K562 (cell line): ENCODE measurements at regions not wholly inside any gene's neighbourhood (a gene's known extent, or its start where the extent isn't known, plus 50 kb on each side); places are given as distances from the start of the nearest gene placed in this dataset.

Source experiments
- ATAC-seq: fragments of 200-7000 bp; cut with Tn5 transposase; 3 replicates; pipeline ENCODE4 v1.9.1; 2020; ENCODE audit warnings: moderate library complexity
- BruUV-seq: library from RNA; stranded (reverse); fragments of 400-500 nt; replicated peaks from 2 replicates; lab custom pipeline; 2021; lab: Mats Ljungman, UMichigan
- CTCF ChIA-PET: fragments of 300-600 bp; formaldehyde crosslinking; extraction: SDS; loops from one replicate; lab custom pipeline; 2021; ENCODE audit warnings: low intra/inter-chr PET ratio; lab: Yijun Ruan, JAX
- POLR2A ChIA-PET: fragments of 300-600, 350-650 bp; sonication (Branson Sonifier 250); formaldehyde crosslinking; extraction: SDS; loops from one replicate; lab custom pipeline; 2021; ENCODE audit warnings: antibody characterized with exemption, inconsistent platforms; lab: Yijun Ruan, JAX
- DNase-seq, 4 experiments: peaks; one replicate each; pipeline versions ENCODE4 v3.0.0 to v3.0.0-alpha.2; 2011 to 2018; ENCODE audit warnings: low spot score in 3 of 4, mixed read lengths in 3 of 4; ENCODE audit errors: extremely low read depth in 1 of 4
- FAIRE-seq: peaks from 2 replicates; lab custom pipeline; 2011; peaks lifted over from hg19 to GRCh38; lab: Jason Lieb, UNC
- H2AFZ ChIP-seq: 2 replicates; pipeline ENCODE4 v1.6.0; 2011; ENCODE audit warnings: low read depth, low read length, control low read depth, inconsistent platforms
- H3K27ac ChIP-seq: fragments of 200-600 bp; 3 replicates; pipeline ENCODE4 v1.8.0; 2011; ENCODE audit warnings: low read depth, mild to moderate bottlenecking, control low read depth, inconsistent platforms, low read length, moderate library complexity, mixed read lengths; ENCODE audit errors: extremely low read depth
- H3K27me3 ChIP-seq, 2 experiments: fragments of 300-600 bp in 1 of 2; 2 replicates in 1 of 2; 3 replicates in 1 of 2; pipeline versions ENCODE4 v1.6.0 to v1.8.0; 2011; ENCODE audit warnings: inconsistent platforms in 2 of 2, low read length in 2 of 2, mild to moderate bottlenecking in 1 of 2, mixed read lengths in 1 of 2, moderate library complexity in 1 of 2; ENCODE audit not compliant: control insufficient read depth in 2 of 2, insufficient read depth in 2 of 2
- H3K36me3 ChIP-seq: fragments of 300-600 bp; 3 replicates; pipeline ENCODE4 v1.8.0; 2011; ENCODE audit warnings: mild to moderate bottlenecking, low read length, inconsistent platforms; ENCODE audit not compliant: control insufficient read depth, insufficient read depth
- H3K4me1 ChIP-seq, 2 experiments: fragments of 200-600 bp in 1 of 2; replicated peaks in 1 of 2; 2 replicates in 1 of 2; 3 replicates in 1 of 2; pipeline versions ENCODE4 v1.5.1 to v1.8.0; 2011; ENCODE audit warnings: inconsistent platforms in 2 of 2, low read length in 2 of 2, mild to moderate bottlenecking in 1 of 2, mixed read lengths in 1 of 2, moderate library complexity in 1 of 2; ENCODE audit not compliant: control insufficient read depth in 2 of 2, insufficient read depth in 2 of 2
- H3K4me2 ChIP-seq: 2 replicates; pipeline ENCODE4 v1.6.1; 2011; ENCODE audit warnings: low read length, control low read depth, inconsistent platforms, mixed read lengths; ENCODE audit not compliant: insufficient read depth
- H3K4me3 ChIP-seq: fragments of 200-600 bp; sonication (generic), shearing (Covaris generic); 2 replicates; pipeline ENCODE4 v1.5.1; 2016; ENCODE audit warnings: control low read depth, inconsistent platforms
- H3K79me2 ChIP-seq: fragments of 200-600 bp; 3 replicates; pipeline ENCODE4 v1.8.0; 2011; ENCODE audit warnings: low read length, inconsistent platforms; ENCODE audit not compliant: control insufficient read depth, insufficient read depth
- H3K9ac ChIP-seq, 2 experiments: 2 replicates each; pipeline versions ENCODE4 v1.6.0 to v1.6.1; 2011; ENCODE audit warnings: low read depth in 2 of 2, low read length in 2 of 2, control low read depth in 1 of 2, inconsistent platforms in 1 of 2, mild to moderate bottlenecking in 1 of 2, mixed read lengths in 1 of 2; ENCODE audit not compliant: insufficient read depth in 1 of 2
- H3K9me1 ChIP-seq: one replicate; pipeline ENCODE4 v1.6.0; 2011; ENCODE audit warnings: inconsistent platforms, mild to moderate bottlenecking, low read length, moderate library complexity; ENCODE audit not compliant: control insufficient read depth, insufficient read depth
- H3K9me3 ChIP-seq: replicated peaks from 2 replicates; pipeline ENCODE4 v1.5.1; 2011; ENCODE audit warnings: low read depth, low read length, inconsistent platforms; ENCODE audit not compliant: control insufficient read depth, insufficient read depth
- H4K20me1 ChIP-seq: replicated peaks from 2 replicates; pipeline ENCODE4 v1.6.1; 2011; ENCODE audit warnings: low read length, inconsistent platforms, mixed read lengths; ENCODE audit not compliant: control insufficient read depth, insufficient read depth
- C11orf30 ChIP-seq: fragments of 450-650 bp; IDR thresholded peaks from 2 replicates; pipeline ENCODE4 v1.6.1; 2016; ENCODE audit warnings: low read depth, mild to moderate bottlenecking
- CEBPG ChIP-seq, 3 experiments: fragments of 200-800 bp in 1 of 3; sonication (Bioruptor generic) in 1 of 3; sonication (generic) in 1 of 3; formaldehyde crosslinking in 1 of 3; IDR thresholded peaks in 2 of 3; conservative IDR thresholded peaks in 1 of 3; 2 replicates each; pipeline versions ENCODE4 v1.6.1 to v1.8.0; 2016 to 2022; ENCODE audit warnings: missing compliant biosample characterization in 2 of 3, missing genetic modification characterization in 2 of 3, mild to moderate bottlenecking in 1 of 3, missing genetic modification reagents in 1 of 3
- MXI1 ChIP-seq: IDR thresholded peaks from 2 replicates; pipeline ENCODE4 v1.6.1; 2011; ENCODE audit warnings: low read depth, mild to moderate bottlenecking, improper control_type of control experiment, low read length
- PHF8 ChIP-seq: fragments of 200-600 bp; sonication (generic); IDR thresholded peaks from 2 replicates; pipeline ENCODE4 v1.6.1; 2012; ENCODE audit warnings: mixed run types, mild to moderate bottlenecking, inconsistent platforms, low read length, moderate library complexity, borderline replicate concordance
- RBM17 ChIP-seq: fragments of 200-400 bp; formaldehyde crosslinking; IDR thresholded peaks from 2 replicates; pipeline ENCODE4 v1.6.1; 2017; ENCODE audit warnings: low read depth, mild to moderate bottlenecking, low read length, borderline replicate concordance
- RBM25 ChIP-seq: fragments of 200-400 bp; formaldehyde crosslinking; IDR thresholded peaks from 2 replicates; pipeline ENCODE4 v1.6.1; 2018; ENCODE audit warnings: low read length, low read depth, moderate library complexity; ENCODE audit not compliant: severe bottlenecking
- THRB ChIP-seq: fragments of 450-650 bp; formaldehyde crosslinking; conservative IDR thresholded peaks from 2 replicates; pipeline ENCODE4 v1.4.0; 2022; ENCODE audit warnings: mild to moderate bottlenecking, missing genetic modification characterization
- WGBS: fragments of 100-300 bp; shearing (Covaris generic); methylation state at CpG from one replicate; pipeline ENCODE4 v1.1.6; 2016; ENCODE audit warnings: low coverage, mixed read lengths; ENCODE audit not compliant: insufficient coverage; ENCODE audit errors: missing lambda C conversion rate; 5-methylcytosine and 5-hydroxymethylcytosine counted together
- in situ Hi-C: fragments of 300-500 bp; cut with MboI; formaldehyde crosslinking; loops from 4 replicates; pipeline ENCODE4 v1.15.0; 2018; ENCODE audit warnings: inconsistent platforms, mixed read lengths
- intact Hi-C: fragments of 100-400 bp; cut with micrococcal nuclease; formaldehyde crosslinking; loops from 2 replicates; pipeline ENCODE4 v1.14.2; 2022
- TF ChIP-seq, protein P1 (sequence below): fragments of 450-650 bp; IDR thresholded peaks from 2 replicates; pipeline ENCODE4 v1.6.1; 2018; ENCODE audit warnings: mild to moderate bottlenecking, low read depth; ENCODE audit not compliant: partially characterized antibody
- TF ChIP-seq, protein P2 (sequence below): sonication (generic); formaldehyde crosslinking; IDR thresholded peaks from 2 replicates; pipeline ENCODE4 v1.8.0; 2022; ENCODE audit warnings: mild to moderate bottlenecking, missing genetic modification reagents

DNA sequence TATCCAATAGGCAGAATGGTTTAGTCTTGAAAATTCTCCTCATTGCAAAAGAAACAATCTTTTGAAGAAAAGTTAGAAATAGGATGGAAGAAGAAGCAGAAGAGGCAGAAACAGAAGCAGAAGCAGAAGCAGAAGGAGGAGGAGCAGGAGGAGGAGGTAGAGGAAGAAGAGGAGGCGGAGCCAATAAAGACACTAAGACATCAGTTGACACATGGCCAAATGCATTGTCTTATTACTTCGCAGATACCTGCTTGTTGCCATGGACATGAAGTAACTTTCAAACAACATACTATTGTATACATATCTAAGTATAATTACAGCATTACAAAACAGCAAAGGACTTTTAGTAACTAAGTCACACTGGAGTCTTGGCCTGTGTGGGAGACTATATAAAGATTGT is 606.3 kb downstream of the METTL4 start (continued):
- TF ChIP-seq, protein P1, sequence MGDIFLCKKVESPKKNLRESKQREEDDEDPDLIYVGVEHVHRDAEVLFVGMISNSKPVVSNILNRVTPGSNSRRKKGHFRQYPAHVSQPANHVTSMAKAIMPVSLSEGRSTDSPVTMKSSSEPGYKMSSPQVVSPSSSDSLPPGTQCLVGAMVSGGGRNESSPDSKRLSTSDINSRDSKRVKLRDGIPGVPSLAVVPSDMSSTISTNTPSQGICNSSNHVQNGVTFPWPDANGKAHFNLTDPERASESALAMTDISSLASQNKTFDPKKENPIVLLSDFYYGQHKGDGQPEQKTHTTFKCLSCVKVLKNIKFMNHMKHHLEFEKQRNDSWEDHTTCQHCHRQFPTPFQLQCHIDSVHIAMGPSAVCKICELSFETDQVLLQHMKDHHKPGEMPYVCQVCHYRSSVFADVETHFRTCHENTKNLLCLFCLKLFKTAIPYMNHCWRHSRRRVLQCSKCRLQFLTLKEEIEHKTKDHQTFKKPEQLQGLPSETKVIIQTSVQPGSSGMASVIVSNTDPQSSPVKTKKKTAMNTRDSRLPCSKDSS, result no peak
- TF ChIP-seq CEBPG (CRISPR knock-in tag; IDR thresholded peaks at IDR 0.05) (no peak), CEBPG (tag; conservative IDR thresholded peaks at IDR 0.05 in 1 of 2, IDR thresholded peaks at IDR 0.05 in 1 of 2) (no peak), RBM25 (no peak), C11orf30 (no peak), RBM17 (no peak), MXI1 (no peak), PHF8 (no peak)
- TF ChIP-seq, protein P2, sequence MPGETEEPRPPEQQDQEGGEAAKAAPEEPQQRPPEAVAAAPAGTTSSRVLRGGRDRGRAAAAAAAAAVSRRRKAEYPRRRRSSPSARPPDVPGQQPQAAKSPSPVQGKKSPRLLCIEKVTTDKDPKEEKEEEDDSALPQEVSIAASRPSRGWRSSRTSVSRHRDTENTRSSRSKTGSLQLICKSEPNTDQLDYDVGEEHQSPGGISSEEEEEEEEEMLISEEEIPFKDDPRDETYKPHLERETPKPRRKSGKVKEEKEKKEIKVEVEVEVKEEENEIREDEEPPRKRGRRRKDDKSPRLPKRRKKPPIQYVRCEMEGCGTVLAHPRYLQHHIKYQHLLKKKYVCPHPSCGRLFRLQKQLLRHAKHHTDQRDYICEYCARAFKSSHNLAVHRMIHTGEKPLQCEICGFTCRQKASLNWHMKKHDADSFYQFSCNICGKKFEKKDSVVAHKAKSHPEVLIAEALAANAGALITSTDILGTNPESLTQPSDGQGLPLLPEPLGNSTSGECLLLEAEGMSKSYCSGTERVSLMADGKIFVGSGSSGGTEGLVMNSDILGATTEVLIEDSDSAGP, result no peak
- TF ChIP-seq, all 486 proteins: peak for 0

- H3K36me3 ChIP-seq, result no peaks in the 10 kb centered on the region
- CTCF ChIA-PET, result no interaction called here
- no TSS peak for BruUV-seq
- POLR2A ChIA-PET, result no interaction called here
- no peaks in the 10 kb centered on the region for H3K9me1 ChIP-seq
- no peak for TF ChIP-seq THRB
- H2AFZ ChIP-seq, result no peak overlapping the region
- FAIRE-seq, result no peak
- no peak overlapping the region for H3K4me3 ChIP-seq
- H3K4me2 ChIP-seq, result no peak overlapping the region
- no peaks in the 10 kb centered on the region for H3K79me2 ChIP-seq
- DNase-seq, result no peak
- no peak overlapping the region for H3K9ac ChIP-seq
- H3K27me3 ChIP-seq, result no peaks in the 10 kb centered on the region
- 5% methylated on average over 2 of the region's 2 CpGs for WGBS
- no peak for ATAC-seq
- H3K4me1 ChIP-seq, result no peaks in the 10 kb centered on the region
- H3K27ac ChIP-seq, result no peak overlapping the region
- intact Hi-C loops, result no loop called here
- no peaks in the 10 kb centered on the region for H3K9me3 ChIP-seq
- no peaks in the 10 kb centered on the region for H4K20me1 ChIP-seq
- in situ Hi-C loops, result no loop called here
Measured at GRCh38 chr18:1965541-1965940, 605.8 kb downstream of the METTL4 start.
